Hindlimb muscle (tissue), 1 donor: ENCODE measurements at regions not wholly inside any gene's neighbourhood (a gene's known extent, or its start where the extent isn't known, plus 50 kb on each side); places are given as distances from the start of the nearest gene placed in this dataset.
"Not testable (repeated sequence)": the region's sequence is repeated elsewhere in the genome, so short reads cannot be mapped to it uniquely, and the experiment has no call there.

ENCODE experiments used
- DNase-seq: peaks from one replicate; pipeline ENCODE4 v3.0.0-alpha.2; 2013

- DNase-seq = no peak
Observed at GRCh38 chr18:4758980-4759379, 303.9 kb upstream of the DLGAP1 start.

DNA sequence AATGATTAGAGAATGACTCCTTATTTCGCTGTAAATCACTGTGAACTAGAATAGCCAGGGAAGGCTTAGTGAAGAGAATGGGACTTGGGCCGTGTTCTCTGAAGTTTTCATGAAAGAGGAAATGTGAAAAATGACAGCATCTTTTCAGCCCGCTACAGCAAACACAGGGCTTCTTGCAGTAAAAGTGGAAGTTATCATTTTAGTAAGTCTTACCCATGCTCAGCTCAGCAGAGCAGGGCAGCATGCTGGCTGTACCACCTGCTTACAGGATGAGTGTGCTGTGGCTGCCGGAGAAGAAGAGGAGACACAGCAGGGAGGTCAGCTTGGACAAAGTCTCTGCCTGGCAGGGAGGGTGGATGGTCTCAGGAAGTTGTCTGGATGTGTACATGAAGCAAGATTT lies 300.7 kb upstream of the DLGAP1 start:
- DNase-seq = no peak

GRCh38 chr18:4753151-4753550 lies 298.0 kb upstream of the DLGAP1 start:
- not testable (repeated sequence) for DNase-seq

DNA sequence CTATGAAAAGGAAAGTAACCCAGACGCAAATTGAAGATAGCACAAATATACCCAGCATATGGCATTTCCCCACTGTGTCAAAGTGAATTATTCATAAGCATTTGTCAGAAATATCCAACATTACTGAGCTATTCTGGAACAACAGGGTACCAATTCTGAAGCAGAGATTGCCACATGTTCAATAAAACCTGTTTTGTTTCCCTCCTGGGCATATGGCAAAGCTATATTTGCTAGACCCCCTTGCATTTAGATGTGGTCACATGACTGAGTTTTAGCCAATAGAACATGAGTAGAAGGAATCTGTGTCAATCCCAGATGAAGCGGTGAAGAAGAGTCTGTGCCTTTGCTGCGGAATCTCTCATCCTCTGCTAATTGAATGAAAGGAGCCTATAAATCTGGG lies 296.4 kb upstream of the DLGAP1 start:
- DNase-seq = no peak

GRCh38 chr18:4750393-4751346 lies 295.6 kb upstream of the DLGAP1 start:
- no peak for DNase-seq

- DNase-seq = no peak
Observed at GRCh38 chr18:4748975-4749374, 293.9 kb upstream of the DLGAP1 start.

GRCh38 chr18:4734903-4735302 lies 279.8 kb upstream of the DLGAP1 start:
- DNase-seq = no peak

DNA sequence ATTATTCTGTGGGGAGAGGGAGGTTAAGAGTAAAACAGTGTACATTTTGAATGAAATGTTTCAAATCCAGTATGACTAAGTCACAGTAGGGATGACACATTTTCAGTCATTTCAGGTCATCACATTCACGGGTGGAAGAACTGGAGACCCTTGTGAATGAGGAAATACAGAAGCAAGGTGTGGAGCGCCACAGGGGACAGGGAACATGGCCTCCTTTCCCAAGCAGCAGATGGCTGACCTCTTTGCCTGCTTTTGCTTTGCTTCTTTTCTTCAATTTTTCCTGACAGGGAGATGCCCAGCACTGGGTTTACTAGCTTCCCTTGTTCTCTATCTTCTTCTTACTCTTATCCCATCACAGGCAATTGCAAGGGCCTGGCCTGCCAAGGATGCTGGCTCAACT lies 278.9 kb upstream of the DLGAP1 start:
- no peak for DNase-seq

GRCh38 chr18:4721545-4721944 lies 266.4 kb upstream of the DLGAP1 start:
- DNase-seq = no peak

DNA sequence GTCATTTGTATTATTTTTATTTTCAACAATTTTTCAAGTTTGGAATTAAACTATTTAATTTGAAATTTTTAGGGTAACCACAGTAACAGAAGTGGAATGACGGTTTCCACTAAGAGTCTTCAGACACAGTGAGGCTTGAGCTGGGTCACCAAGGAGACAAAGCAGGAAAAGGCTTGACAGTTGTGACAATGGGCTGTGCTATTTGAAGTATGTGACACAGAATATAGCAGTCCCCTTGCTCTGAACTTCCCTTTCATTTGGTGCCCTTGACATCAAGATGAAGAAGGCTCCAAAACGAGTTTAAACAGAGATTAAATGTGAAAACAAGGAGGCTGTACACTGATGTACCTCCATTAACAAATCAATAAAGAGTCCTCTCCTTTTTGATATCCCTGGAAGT lies 265.4 kb upstream of the DLGAP1 start:
- no peak for DNase-seq

GRCh38 chr18:4705894-4706293 lies 250.8 kb upstream of the DLGAP1 start:
- DNase-seq = no peak

DNA sequence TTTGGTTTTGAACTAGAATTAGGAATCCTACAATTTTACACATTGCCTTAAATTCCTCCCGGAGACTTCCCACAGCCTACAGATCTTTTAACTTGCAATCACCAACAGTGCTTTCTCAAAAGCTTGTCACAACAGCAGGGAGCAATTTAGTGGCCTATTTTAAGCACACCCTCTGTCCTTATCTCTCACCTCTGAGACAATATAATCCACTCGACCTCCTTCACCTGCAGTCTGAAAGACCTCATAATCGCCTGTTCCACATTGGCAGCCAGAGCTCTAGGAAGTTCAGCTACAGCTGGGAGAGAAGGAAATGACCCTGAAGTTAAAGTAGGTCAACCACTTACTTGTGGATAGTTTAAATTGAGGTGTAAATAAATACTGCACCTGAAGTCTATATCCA lies 249.7 kb upstream of the DLGAP1 start:
- no peak for DNase-seq

DNA sequence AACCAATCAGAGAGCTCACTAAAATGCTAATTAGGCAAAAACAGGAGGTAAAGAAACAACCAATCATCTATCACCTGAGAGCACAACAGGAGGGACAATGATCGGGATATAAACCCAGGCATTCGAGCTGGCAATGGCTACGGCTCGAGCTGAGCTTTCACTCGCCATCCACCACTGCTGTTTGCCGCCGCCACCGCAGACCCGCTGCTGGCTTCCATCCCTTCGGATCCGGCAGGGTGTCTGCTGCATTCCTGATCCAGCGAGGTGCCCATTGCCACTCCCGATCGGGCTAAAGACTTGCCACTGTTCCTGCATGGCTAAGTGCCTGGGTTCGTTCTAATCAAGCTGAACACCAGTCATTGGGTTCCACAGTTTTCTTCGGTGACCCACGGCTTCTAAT lies 236.7 kb upstream of the DLGAP1 start:
- no peak for DNase-seq

GRCh38 chr18:4678685-4679084 lies 223.6 kb upstream of the DLGAP1 start:
- DNase-seq = not testable (repeated sequence)

DNA sequence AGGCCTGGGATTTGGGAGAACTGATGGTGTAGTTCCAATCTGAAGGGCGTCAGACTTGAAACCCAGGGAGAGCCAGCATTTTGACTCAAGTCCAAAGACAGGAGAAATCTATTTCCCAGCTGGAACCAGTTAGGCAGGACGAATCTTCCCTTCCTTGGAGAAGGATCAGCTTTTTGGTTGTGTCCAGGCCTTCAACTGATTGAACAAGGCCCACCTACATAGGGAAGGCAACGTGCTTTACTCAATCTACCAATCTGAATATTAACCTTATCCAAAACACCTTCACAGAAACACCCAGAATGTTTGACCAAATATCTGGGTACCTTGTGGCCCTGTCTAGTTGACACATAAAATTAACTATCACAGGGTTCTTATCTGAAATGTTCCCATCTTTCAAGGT lies 221.9 kb upstream of the DLGAP1 start:
- DNase-seq = no peak

GRCh38 chr18:4672162-4672561 lies 217.1 kb upstream of the DLGAP1 start:
- no peak for DNase-seq

GRCh38 chr18:4658804-4659203 lies 203.7 kb upstream of the DLGAP1 start:
- DNase-seq = no peak

DNA sequence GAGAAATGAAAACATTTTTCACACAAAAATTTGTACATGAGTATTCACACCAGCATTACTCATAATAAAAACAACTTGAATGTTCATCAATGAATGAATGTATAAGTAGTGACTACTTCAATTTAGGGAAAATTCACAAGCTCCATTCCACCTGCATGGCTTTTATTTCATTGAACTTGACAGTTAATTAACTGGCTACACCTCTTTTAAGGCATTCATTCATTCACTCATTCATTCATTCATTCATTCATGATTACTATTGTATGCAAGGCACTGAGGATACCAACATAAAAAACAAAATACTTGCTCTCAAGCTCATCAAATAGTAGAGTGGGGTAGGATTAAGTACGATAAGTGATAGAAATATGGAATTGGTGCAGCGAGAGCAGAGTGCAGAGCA lies 198.3 kb upstream of the DLGAP1 start:
- no peak for DNase-seq

DNA sequence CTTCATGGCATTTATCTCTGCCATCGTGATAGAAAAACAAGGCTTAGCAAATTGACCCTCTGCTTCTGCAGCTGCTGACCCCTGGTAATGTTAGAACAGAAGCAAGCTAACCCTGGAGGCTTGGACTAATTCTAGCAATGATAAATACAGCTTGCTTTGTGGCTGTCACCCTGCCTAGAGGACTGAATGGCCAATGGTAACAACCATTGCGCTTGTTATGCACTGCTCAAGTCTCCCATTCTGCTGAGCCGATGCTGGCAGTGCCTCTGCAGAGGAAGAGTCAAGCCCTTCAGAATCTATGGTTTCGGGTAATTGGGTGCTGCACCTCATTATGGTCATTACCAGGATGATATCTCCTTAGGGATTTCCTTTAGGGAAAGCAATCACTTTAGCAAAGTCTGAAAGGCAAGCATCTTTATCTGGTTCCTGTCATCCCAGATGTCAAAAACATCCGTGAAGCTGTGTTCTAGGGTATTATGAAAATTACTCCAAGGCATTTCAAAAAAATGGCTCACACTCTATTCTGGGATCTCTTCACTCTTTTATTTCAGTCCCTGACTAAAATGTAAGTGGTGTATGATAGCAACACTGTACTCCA lies 186.8 kb upstream of the DLGAP1 start:
- no peak for DNase-seq

DNA sequence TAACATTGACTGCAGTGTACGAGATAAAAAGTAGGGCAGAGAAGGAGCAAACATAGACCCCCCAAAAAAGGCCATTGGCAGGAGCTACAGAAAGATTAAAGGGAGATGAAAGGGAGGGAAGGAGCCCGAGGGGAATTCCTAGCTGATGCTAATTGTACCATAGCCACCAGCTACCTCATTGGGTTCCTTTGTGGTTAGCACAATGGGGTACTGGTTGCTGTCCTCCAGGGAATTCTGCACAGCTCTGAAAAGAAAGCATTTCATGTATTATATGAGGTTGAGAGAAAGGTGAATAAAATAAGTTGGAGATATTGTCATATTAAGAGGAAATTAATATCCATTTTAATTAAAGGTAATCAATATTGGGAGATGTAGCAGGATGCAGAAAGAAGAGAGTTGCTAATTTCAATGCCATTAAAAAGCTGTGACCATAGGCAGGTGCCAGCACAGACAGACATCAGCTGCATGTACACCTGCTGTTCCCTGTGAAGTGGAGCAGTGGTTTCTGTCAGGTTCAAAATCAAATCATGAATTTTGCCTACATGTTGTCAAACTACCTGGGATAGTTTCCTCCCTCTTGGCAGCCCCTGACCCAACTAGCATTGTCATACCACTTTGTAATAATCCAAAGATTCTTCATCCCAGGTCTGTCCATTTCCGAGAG lies 185.4 kb upstream of the DLGAP1 start:
- no peak for DNase-seq

GRCh38 chr18:4639628-4640310 lies 184.7 kb upstream of the DLGAP1 start:
- peak; percentile 4 for DNase-seq

GRCh38 chr18:4638680-4639079 lies 183.6 kb upstream of the DLGAP1 start:
- DNase-seq = no peak

DNA sequence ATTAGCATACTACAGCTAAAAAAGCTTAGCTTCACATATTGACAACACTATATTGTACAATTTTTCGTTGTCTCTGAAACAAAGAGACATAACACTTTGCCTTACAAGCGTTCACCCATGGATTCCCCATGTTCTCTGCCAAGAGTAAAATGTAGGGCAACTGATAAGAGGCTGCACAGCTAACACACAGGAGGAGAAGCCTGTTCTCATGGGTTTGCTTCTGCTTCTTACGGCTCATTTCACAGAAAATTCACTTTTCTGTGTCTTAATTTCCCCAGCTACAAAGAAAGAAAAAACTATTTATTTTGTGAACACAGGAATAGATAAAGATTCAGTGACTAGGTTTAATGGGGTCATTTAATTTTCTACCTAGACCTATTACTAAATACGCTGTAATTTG lies 182.8 kb upstream of the DLGAP1 start:
- no peak for DNase-seq
